GM12878 (cell line): ENCODE measurements at regions not wholly inside any gene's neighbourhood (a gene's known extent, or its start where the extent isn't known, plus 50 kb on each side); places are given as distances from the start of the nearest gene placed in this dataset.
"Not testable (repeated sequence)": the region's sequence is repeated elsewhere in the genome, so short reads cannot be mapped to it uniquely, and the experiment has no call there.

ENCODE experiments used
- ATAC-seq: fragments of 200-7000 bp; cut with Tn5 transposase; 3 replicates; pipeline ENCODE4 v1.9.1; 2020; ENCODE audit warnings: mild to moderate bottlenecking, moderate library complexity
- BruUV-seq: library from RNA; stranded (reverse); fragments of 400-500 nt; replicated peaks from 2 replicates; lab custom pipeline; 2021; lab: Mats Ljungman, UMichigan
- CTCF ChIA-PET: fragments of 300-600 bp; sonication (Branson Sonifier 250); formaldehyde crosslinking; extraction: SDS; loops from one replicate; lab custom pipeline; 2021; ENCODE audit warnings: inconsistent platforms; lab: Yijun Ruan, JAX
- POLR2A ChIA-PET: fragments of 350-600 bp; formaldehyde crosslinking; extraction: SDS; loops from one replicate; lab custom pipeline; 2021; ENCODE audit warnings: inconsistent platforms; lab: Charles Lee
- RAD21 ChIA-PET: fragments of 300-600 bp; sonication (Branson Sonifier 250); formaldehyde crosslinking; loops from one replicate; lab custom pipeline; 2023; ENCODE audit warnings: antibody characterized with exemption; ENCODE audit not compliant: unreplicated experiment; lab: Charles Lee
- SMC1A ChIA-PET: fragments of 300-600 bp; sonication (Branson Sonifier 250); formaldehyde crosslinking; loops from one replicate; lab custom pipeline; 2023; ENCODE audit not compliant: unreplicated experiment, uncharacterized antibody; lab: Charles Lee
- DNase-seq: peaks from one replicate; pipeline ENCODE4 v3.0.0-alpha.2; 2011; ENCODE audit warnings: low read depth, low spot score
- FAIRE-seq: peaks from 3 replicates; lab custom pipeline; 2011; peaks lifted over from hg19 to GRCh38; lab: Jason Lieb, UNC
- H2AFZ ChIP-seq: 2 replicates; pipeline ENCODE4 v1.6.0; 2011; ENCODE audit warnings: low read depth, low read length, control low read depth; ENCODE audit not compliant: control insufficient read depth
- H3K27ac ChIP-seq: 2 replicates; pipeline ENCODE4 v1.5.1; 2011; ENCODE audit warnings: control low read depth; ENCODE audit not compliant: control insufficient read depth, insufficient read depth
- H3K27me3 ChIP-seq, 2 experiments: replicated peaks in 1 of 2; 2 replicates each; pipeline versions ENCODE4 v1.6.0 to v1.6.1; 2011; ENCODE audit warnings: low read length in 1 of 2; ENCODE audit not compliant: control insufficient read depth in 2 of 2, insufficient read depth in 2 of 2
- H3K36me3 ChIP-seq, 2 experiments: 2 replicates each; pipeline ENCODE4 v1.5.1; 2011; ENCODE audit warnings: low read length in 1 of 2; ENCODE audit not compliant: control insufficient read depth in 2 of 2, insufficient read depth in 2 of 2
- H3K4me1 ChIP-seq: 2 replicates; pipeline ENCODE4 v1.6.1; 2011; ENCODE audit warnings: mild to moderate bottlenecking, low read length, moderate library complexity, mixed read lengths; ENCODE audit not compliant: control insufficient read depth, insufficient read depth
- H3K4me2 ChIP-seq: 2 replicates; pipeline ENCODE4 v1.6.0; 2011; ENCODE audit warnings: control low read depth; ENCODE audit not compliant: control insufficient read depth, insufficient read depth
- H3K4me3 ChIP-seq: fragments of 200-600 bp; sonication (generic); 2 replicates; pipeline ENCODE4 v1.5.1; 2016
- H3K79me2 ChIP-seq: 2 replicates; pipeline ENCODE4 v1.6.0; 2011; ENCODE audit warnings: low read length; ENCODE audit not compliant: control insufficient read depth, insufficient read depth
- H3K9ac ChIP-seq: 2 replicates; pipeline ENCODE4 v1.8.0; 2011; ENCODE audit warnings: low read length, control low read depth, mixed read lengths; ENCODE audit not compliant: control insufficient read depth, insufficient read depth
- H3K9me3 ChIP-seq: replicated peaks from 3 replicates; pipeline ENCODE4 v1.5.1; 2011; ENCODE audit warnings: mild to moderate bottlenecking, low read length; ENCODE audit not compliant: control insufficient read depth, insufficient read depth
- H4K20me1 ChIP-seq: 2 replicates; pipeline ENCODE4 v1.6.0; 2011; ENCODE audit not compliant: control insufficient read depth, insufficient read depth
- DPF2 ChIP-seq: fragments of 450-650 bp; IDR thresholded peaks from 2 replicates; pipeline ENCODE4 v1.6.1; 2017; ENCODE audit warnings: mild to moderate bottlenecking
- EED ChIP-seq: sonication (generic); IDR thresholded peaks from 2 replicates; pipeline ENCODE4 v1.6.1; 2016; ENCODE audit warnings: antibody characterized with exemption, low read depth
- TBL1XR1 ChIP-seq: IDR thresholded peaks from 2 replicates; pipeline ENCODE4 v1.6.1; 2012; ENCODE audit warnings: low read depth, low read length, improper control_type of control experiment
- WGBS: methylation state at CpG from one replicate; pipeline ENCODE4 v1.1.6; 2016; ENCODE audit warnings: low lambda C conversion rate; ENCODE audit not compliant: insufficient replicate concordance, insufficient coverage; ENCODE audit errors: missing lambda C conversion rate; 5-methylcytosine and 5-hydroxymethylcytosine counted together
- in situ Hi-C: fragments of 300-500 bp; cut with MboI; formaldehyde crosslinking; loops from 9 replicates; pipeline ENCODE4 v1.14.3; 2018; ENCODE audit warnings: mixed read lengths
- intact Hi-C: fragments of 100-400 bp; cut with micrococcal nuclease; formaldehyde crosslinking; loops from one replicate; pipeline ENCODE4 v1.14.2; 2022; ENCODE audit not compliant: unreplicated experiment

- Histone ChIP-seq H3K79me2 (peaks cover 3% of the 10 kb centered on the region), H3K36me3 (no peaks in the 10 kb centered on the region), H3K4me1 (peaks cover 18% of the 10 kb centered on the region), H4K20me1 (no peaks in the 10 kb centered on the region), H3K27me3 (no peaks in the 10 kb centered on the region), H3K9me3 (no peaks in the 10 kb centered on the region), H3K9ac (no peak overlapping the region), H2AFZ (no peak overlapping the region), H3K4me3 (no peak overlapping the region), H3K27ac (no peak overlapping the region), H3K4me2 (no peak overlapping the region)
- CTCF ChIA-PET: interaction anchor here (0.6 to 1.0 kb wide), 2 partner anchors 84 to 761 kb away, joined by 3 to 4 read pairs; no protein-coding TSS in a partner anchor
- DNase-seq (no peak), ATAC-seq (no peak), FAIRE-seq (no peak)
- in situ Hi-C loops (no loop called here), intact Hi-C loops (no loop called here)
- BruUV-seq: no TSS peak
- TF ChIP-seq DPF2: no peak
- TF ChIP-seq EED: no peak
- TF ChIP-seq TBL1XR1: no peak
- POLR2A ChIA-PET: no interaction called here
- SMC1A ChIA-PET: interaction anchor here (1.1 kb wide), 1 partner anchor 763 kb away, joined by 4 read pairs; no protein-coding TSS in a partner anchor
- RAD21 ChIA-PET: interaction anchor here (0.7 to 1.0 kb wide), 4 partner anchors 26 to 1097 kb away, joined by 3 to 4 read pairs (median 4); no protein-coding TSS in a partner anchor
- WGBS: 70% methylated on average over 2 of the region's 2 CpGs
These were observed 50.7 kb upstream of the VPREB1 start for GRCh38 chr22:22193923-22194322.

GRCh38 chr22:22193462-22193861 is 51.1 kb upstream of the VPREB1 start:
- CTCF ChIA-PET: interaction anchor here (0.6 to 1.0 kb wide), 2 partner anchors 83 to 761 kb away, joined by 3 to 4 read pairs; no protein-coding TSS in a partner anchor
- intact Hi-C loops, BruUV-seq: not testable (repeated sequence)

GRCh38 chr22:22193006-22193405 is 51.6 kb upstream of the VPREB1 start:
- H3K27ac ChIP-seq, FAIRE-seq, H3K4me2 ChIP-seq, ATAC-seq, intact Hi-C loops, H3K9ac ChIP-seq, in situ Hi-C loops, H3K79me2 ChIP-seq, H4K20me1 ChIP-seq, H3K36me3 ChIP-seq, H3K27me3 ChIP-seq, RAD21 ChIA-PET, BruUV-seq, H3K9me3 ChIP-seq, POLR2A ChIA-PET, H3K4me3 ChIP-seq, H2AFZ ChIP-seq, DNase-seq: not testable (repeated sequence)
- H3K4me1 ChIP-seq: peaks cover 18% of the 10 kb centered on the region
- SMC1A ChIA-PET: interaction anchor here (1.1 kb wide), 1 partner anchor 763 kb away, joined by 4 read pairs; no protein-coding TSS in a partner anchor
- CTCF ChIA-PET: interaction anchor here (0.6 to 3.9 kb wide), 2 partner anchors 162 to 762 kb away, joined by 4 to 19 read pairs; no protein-coding TSS in a partner anchor
- 75% methylated on average over 1 of the region's 4 CpGs for WGBS

More at GRCh38 chr22:22193462-22193861, 51.1 kb upstream of the VPREB1 start:
- POLR2A ChIA-PET, H3K9ac ChIP-seq, ATAC-seq, H3K27me3 ChIP-seq, in situ Hi-C loops, H3K4me3 ChIP-seq, H4K20me1 ChIP-seq, H3K36me3 ChIP-seq, H3K27ac ChIP-seq, H2AFZ ChIP-seq, H3K79me2 ChIP-seq, DNase-seq, FAIRE-seq, H3K9me3 ChIP-seq, H3K4me2 ChIP-seq: not testable (repeated sequence)
- peaks cover 18% of the 10 kb centered on the region for H3K4me1 ChIP-seq
- SMC1A ChIA-PET: interaction anchor here (1.1 kb wide), 1 partner anchor 763 kb away, joined by 4 read pairs; no protein-coding TSS in a partner anchor
- 93% methylated on average over 2 of the region's 4 CpGs for WGBS
- RAD21 ChIA-PET: interaction anchor here (0.7 to 1.0 kb wide), 4 partner anchors 26 to 1098 kb away, joined by 3 to 4 read pairs (median 4); no protein-coding TSS in a partner anchor
